SHP77 (cell line): ENCODE measurements at regions not wholly inside any gene's neighbourhood (a gene's known extent, or its start where the extent isn't known, plus 50 kb on each side); places are given as distances from the start of the nearest gene placed in this dataset.

Experiments
- DNase-seq, 2 experiments: peaks; one replicate each; lab custom pipeline; 2025; lab: John Stamatoyannopoulos, UW

GRCh38 chr2:151032741-151033191 is 228.9 kb downstream of the RBM43 start:
- DNase-seq = no peak

GRCh38 chr2:151030663-151031230 is 230.9 kb downstream of the RBM43 start:
- no peak for DNase-seq

GRCh38 chr2:151029406-151030157 is 232.1 kb downstream of the RBM43 start:
- no peak for DNase-seq

- DNase-seq = no peak
These were observed 232.9 kb downstream of the RBM43 start for GRCh38 chr2:151028691-151029176.

- DNase-seq = no peak
These were observed 234.5 kb downstream of the RBM43 start for GRCh38 chr2:151027151-151027550.

- no peak for DNase-seq
These were observed 235.8 kb downstream of the RBM43 start for GRCh38 chr2:151025816-151026215.

GRCh38 chr2:151024696-151025251 is 236.9 kb downstream of the RBM43 start:
- DNase-seq = no peak

GRCh38 chr2:151021747-151022452 is 239.8 kb downstream of the RBM43 start:
- DNase-seq = no peak

GRCh38 chr2:151020411-151020810 is 241.3 kb downstream of the RBM43 start:
- no peak for DNase-seq

GRCh38 chr2:151009437-151010175 is 252.1 kb downstream of the RBM43 start:
- no peak for DNase-seq

- peak in 1 of 2 experiments; percentile 37 for DNase-seq
These were observed 254.3 kb downstream of the RBM43 start for GRCh38 chr2:151007365-151007764.

- DNase-seq = no peak
These were observed 258.6 kb downstream of the RBM43 start for GRCh38 chr2:151002959-151003600.

GRCh38 chr2:150997702-150998440 is 263.8 kb downstream of the RBM43 start:
- peak; percentile 15 to 29 for DNase-seq

GRCh38 chr2:150997066-150997465 is 264.6 kb downstream of the RBM43 start:
- DNase-seq = no peak

GRCh38 chr2:150994076-150994475 is 267.6 kb downstream of the RBM43 start:
- no peak for DNase-seq

- no peak for DNase-seq
These were observed 271.7 kb downstream of the RBM43 start for GRCh38 chr2:150989969-150990368.

GRCh38 chr2:150985741-150986140 is 275.9 kb downstream of the RBM43 start:
- no peak for DNase-seq

GRCh38 chr2:150983314-150983897 is 278.3 kb downstream of the RBM43 start:
- no peak for DNase-seq

- no peak for DNase-seq
These were observed 279.8 kb downstream of the RBM43 start for GRCh38 chr2:150981826-150982225.

GRCh38 chr2:150978053-150978452 is 283.6 kb downstream of the RBM43 start:
- no peak for DNase-seq
